Umbilical cord (tissue), 1 donor: ENCODE measurements at regions not wholly inside any gene's neighbourhood (a gene's known extent, or its start where the extent isn't known, plus 50 kb on each side); places are given as distances from the start of the nearest gene placed in this dataset.
"Not testable (repeated sequence)": the region's sequence is repeated elsewhere in the genome, so short reads cannot be mapped to it uniquely, and the experiment has no call there.

Experiments used
- DNase-seq: peaks from one replicate; pipeline ENCODE4 v3.0.0-alpha.2; 2015; ENCODE audit warnings: low spot score

DNA sequence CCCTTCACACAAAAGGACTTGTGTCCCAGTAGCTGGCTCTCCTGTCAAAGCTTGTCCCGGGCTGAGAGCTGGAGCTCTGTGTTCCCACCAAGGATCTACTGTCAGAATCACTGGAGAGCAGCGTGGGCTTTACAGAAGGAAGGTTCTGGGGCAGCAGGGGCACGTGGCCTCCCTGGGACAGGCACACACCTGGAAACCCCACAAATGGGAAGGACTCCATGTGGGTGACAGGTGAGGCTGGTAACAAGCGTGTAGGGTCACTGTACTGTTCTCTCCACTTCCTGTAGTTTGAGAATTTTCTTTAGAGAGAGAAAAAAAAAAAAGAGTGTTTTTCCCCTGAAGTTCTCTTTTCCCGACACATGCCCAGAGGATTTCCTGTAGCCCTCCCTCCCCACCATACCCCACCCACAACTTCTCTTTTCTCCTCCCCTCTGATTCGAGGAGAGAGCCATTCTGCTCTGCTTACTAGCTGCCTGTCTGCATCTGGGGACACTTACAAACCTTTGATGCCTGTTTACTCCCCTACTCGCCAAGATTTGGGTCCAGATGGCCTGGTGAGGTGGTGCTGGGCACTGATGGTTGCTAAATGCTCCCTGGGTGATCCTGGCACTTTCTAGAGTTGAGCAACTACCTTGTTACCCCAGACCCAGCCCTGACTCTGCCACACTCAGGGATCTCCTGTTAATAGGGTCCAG, 84.1 kb upstream of the SIRPA start:
- DNase-seq = peak; percentile 46

DNA sequence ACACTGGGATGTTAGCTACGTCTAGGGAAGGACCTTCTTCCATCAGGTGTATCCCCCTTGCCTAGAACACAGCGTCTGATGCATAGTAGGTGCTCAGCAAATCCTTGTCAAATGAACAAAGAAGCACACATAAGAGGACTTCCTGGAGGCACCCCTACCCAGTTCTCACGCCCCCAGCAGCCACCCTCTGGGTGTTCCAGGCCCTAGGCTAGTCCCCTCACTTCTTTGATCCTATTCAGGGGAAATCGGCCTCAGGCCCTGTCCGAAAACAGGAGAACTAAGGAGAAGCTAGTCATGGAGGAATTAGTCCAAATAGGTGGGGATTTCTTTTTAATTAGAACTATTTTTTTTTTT, 84.7 kb upstream of the SIRPA start:
- DNase-seq = no peak

DNA sequence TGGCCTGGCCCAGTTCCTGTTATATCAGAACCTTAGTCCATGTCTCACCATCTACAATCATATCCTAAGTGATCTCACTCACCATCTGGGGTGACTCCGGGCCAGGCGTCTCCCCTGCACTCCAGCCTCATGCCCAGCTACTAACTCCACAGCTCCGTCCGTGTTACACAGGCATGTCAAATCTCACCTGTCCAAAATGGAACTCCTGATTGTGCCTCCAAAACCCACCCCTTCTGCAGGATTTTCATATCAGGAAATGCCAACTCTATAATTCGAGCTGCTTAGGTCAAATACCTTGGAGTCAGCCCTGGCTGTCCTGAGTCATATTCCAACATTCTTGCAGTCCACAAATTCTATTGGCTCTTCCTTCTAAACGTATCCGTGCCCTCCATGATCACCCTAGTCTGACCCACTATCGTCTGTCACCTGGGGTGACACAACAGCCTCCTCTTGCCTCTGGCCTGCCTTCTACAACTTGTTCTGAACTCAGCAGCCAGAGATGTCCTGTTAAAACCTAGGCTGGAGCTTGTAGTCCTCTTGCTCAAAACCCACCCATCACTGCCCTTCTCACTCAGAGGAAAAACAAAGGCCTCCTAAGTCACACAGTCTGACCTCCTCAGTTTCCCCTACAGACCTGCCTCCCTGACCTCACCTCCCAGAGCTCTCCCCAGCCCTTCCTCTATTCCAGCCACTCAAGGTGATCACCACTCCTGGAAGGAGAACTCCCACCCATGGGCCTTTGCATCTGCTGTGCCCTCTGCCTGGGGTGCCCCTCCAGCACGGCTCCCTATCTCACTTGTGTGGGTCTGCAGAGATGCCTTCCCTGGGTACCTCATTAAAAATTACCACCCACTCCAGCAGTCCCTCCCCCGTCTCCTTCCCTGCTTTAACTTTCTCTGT, 85.3 kb upstream of the SIRPA start:
- no peak for DNase-seq

DNA sequence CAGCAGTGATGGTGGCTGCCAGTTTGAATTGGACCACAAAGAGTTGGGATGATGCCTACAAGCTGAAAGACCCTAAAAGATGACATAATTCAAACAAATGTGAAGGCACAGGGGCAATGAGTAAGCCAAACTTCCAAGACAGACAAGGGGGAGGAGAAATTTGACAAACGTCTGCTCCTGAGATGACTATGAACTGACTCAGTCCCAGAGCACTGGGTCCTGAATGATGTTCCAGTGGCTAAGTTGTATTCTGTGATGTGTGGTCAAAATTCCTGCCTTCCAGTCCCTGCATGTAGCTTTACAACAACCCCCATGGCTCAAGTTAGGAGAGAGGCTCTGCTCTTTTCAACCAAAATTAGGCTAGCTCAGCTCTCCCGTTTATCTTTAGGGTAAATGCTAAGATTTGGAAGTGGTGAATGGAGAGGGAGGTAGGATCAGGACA, 86.1 kb upstream of the SIRPA start:
- DNase-seq = no peak

DNA sequence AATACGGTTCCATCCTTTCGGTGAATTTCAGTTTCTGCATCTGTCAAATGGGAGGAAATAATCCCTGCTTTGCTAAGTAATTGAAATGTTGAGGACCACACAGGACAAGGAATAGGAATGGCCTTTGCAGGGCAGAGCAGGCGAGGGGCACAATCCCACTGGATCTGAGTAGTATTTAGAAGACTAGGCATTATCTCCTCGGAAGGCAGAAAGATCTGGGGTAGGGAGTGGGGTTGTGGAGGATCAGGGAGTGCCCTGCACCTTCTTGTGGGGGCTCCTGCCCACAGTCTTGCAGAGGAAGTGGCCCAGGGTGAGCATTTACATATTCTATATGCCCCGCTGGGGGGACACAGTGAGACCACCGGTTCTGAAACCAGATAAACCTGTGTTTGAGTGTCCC, 87.1 kb upstream of the SIRPA start:
- DNase-seq = no peak

DNA sequence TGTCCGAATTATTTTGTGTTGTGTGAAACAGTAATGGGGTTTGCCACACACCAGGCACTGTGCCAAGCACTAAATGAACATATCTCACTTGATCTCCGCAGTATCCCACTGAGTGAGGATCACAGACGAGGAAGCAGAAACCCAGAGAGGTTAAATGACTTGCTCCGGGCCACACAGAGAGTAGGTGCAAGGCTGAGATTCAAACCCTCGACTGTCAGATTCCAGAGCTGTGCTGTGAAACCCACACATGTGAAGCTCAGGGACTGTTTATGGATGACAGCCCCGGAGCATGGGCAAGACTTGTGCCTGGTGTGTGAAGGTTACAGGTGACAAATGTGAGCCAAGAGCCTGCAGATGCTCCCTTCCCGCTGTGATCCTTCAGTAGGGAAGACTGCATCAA, 87.8 kb upstream of the SIRPA start:
- no peak for DNase-seq

DNA sequence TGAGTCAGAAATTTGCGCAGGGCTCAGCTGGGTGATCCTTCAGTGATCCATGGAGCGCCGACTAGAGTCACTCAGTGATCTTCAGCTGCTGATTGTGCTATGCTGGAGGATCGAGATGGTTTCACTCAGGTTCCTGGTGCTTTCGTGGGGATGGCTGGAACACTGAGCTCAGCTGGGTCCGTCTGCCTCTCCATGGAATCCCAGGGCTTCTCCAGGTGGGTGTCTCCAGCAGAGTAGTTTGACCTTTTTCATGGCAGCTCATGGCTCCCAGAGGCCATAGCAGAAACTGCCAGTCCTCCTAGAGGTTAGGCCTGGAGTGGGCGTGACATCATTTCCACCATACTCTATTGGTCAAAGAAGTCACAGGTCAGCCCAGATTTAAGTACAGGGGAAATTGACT, 88.8 kb upstream of the SIRPA start:
- no peak for DNase-seq

DNA sequence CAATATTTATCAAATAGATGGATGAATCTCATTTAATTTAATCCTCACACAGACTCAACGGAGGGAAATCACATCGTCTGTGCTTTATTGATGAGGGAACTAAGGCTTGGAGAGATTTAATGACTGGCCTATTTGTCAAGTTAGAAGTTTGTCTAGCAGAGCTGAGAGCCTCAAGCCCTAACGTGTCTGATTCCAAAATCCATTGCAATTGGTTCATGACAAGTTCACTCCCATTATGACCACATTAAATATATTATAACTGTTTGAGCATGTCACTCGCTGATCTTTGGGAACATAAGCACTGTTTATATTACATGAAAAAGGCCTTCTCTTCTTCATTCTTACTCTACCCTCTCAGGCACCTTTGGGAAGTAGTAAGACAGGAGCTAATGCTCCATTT, 89.4 kb upstream of the SIRPA start:
- no peak for DNase-seq

DNA sequence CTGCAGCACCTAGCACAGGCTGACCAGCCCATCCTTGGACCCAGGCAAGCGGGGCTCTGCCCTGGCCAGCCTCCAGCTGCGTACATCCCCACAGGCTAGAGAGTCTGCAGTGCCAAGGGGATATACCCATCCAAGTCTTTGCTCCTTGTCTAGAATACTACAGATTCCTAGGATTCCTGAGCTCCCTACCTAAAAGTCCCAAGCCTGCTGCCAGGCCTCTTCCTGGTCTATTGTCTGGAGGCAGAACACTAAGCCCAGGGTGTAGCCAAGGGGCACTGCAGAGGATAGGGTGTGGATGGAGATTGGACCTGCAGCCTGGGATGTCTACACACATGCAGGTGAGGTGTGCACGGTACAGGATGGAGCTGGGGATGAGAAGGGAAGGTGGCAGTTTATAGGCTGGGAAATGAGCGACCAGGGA, 90.0 kb upstream of the SIRPA start:
- no peak for DNase-seq

DNA sequence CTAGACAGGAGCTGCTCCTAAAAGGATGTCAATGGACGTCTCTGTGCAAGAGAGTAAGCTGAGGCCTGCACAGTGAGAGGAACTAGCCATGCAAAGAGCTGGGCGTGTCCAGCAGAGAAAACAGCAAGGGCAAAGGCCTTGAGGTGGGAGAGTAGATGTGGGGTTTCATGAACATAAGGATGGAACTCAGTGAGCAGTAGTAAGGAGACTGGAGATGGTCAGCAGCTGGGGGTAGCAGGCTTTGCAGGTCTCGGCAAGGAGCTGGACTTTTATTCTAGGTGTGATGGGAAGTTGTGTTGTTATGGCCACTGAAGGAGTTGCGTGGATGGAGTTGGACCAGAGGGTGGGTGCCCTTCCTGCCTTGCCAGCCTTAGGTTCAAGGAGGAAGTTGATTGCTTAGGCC, 90.7 kb upstream of the SIRPA start:
- DNase-seq = no peak

DNA sequence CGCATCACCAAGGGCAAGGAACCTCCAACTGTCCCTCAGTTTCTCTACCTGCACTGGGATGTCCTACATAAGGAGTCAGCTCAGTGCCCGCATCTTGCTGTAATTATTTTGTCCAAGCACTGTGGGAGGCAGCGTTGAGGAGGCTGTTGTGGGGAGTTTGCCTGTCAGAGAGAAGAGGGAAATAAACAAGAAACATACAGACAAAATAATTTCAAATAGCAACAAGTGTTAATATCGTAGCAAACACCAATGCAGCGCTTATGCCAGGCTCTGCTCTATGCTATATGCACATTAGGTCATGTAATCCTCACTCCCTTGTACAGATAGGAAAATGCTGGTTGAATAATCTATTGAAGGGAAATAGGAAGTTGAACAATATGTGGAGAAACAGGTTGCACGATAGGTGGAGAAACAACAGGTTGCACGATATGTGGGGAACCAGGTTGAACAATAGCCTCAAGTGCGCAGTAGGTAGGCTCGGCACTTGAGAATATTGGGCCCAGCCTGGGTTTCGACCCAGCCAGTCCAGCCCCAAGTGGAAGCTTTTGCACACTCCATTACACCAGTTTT, 91.2 kb upstream of the SIRPA start:
- no peak for DNase-seq

DNA sequence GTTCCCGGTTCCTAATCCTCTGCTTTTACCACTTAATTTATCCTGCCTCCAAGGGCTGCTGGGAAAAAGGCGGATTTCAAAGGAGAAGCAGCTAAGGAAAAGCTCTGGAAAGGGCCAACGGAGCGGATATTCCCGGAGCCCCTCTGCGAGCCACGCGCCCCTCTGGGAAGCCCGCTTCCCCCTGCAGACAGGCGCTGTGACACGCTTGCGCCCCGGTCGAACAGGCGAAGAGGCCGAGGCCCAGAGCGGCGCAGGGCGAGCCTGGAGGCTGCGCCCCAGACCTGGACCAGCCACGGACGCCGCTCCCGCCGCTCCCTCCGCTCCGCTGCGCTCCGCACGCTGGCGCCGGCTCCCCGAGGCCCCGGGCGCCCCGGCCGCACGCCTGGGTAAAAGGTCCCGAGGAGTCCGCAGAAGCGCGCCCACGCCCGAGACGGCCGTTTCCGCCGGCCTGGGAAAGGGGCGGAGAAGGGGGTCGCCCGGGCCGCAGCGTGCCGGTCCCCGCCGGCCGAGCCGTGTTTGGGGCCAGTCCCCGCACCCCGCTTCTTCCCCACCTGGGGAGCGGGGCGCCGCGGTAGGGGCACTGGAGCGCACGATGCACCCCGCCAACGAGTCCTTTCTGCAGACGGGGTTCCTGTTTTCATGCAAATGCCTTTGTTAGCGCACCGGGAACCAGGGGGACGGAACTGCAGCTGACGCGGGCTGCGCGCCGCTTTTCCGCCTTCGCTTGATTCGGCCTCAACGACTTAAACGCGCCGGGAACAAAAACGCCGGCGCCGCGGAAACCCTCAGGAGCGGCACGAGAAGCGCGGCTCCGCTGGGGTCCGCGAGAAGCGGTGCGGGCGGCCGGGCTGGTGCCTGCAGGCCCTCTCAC, 91.9 kb upstream of the SIRPA start:
- DNase-seq = peak; percentile 70

DNA sequence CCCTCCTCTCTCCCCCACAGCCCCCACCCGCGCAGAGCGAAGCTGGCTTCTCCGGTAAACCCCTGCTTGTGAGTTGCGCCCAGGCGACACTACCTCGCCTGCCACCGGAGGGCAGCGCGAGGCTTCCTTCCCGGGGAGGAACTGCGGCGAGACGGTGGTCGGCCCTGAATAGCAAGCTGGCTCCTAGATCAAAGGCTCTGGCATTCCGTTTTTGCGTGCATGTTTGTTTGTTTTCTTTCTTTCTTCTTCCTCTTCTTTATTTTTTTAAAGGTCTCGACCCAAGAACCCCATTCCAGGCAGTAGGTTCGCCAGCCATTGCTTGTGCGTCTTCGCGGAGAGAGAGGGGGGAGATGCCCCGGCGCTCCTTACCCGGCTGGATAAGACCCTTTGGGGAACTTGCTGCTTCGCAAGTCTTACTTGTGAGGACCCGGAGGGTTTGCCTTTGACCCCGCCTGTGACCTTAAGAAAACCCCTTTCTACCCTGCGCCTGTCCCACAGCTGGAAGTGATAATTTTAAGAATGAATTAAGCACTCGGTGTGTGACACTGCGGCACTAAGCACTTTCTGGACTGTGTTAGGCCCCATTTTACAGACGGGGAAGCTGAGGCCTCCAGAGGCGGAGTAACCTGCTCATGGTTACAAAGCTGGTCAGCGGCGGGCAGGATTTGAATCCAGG, 92.7 kb upstream of the SIRPA start:
- DNase-seq = peak; percentile 68

DNA sequence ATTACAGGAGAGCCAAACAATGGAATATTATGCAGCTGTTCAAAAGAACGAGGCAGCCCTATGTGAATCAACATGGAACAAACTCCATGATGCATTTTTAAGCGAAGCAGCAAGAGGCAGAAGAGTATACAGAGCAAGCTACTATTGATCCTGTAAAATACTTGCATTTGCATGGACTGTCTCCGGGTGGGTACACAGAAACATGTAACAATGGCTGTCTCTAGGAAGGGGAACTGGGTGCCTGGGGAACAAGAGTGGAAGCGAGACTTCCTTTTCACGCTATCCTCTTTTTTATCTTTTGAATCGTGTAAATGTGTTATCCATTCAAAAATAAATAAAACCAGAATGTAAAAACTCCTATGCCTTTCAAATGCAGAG, 93.3 kb upstream of the SIRPA start:
- DNase-seq = no peak

DNA sequence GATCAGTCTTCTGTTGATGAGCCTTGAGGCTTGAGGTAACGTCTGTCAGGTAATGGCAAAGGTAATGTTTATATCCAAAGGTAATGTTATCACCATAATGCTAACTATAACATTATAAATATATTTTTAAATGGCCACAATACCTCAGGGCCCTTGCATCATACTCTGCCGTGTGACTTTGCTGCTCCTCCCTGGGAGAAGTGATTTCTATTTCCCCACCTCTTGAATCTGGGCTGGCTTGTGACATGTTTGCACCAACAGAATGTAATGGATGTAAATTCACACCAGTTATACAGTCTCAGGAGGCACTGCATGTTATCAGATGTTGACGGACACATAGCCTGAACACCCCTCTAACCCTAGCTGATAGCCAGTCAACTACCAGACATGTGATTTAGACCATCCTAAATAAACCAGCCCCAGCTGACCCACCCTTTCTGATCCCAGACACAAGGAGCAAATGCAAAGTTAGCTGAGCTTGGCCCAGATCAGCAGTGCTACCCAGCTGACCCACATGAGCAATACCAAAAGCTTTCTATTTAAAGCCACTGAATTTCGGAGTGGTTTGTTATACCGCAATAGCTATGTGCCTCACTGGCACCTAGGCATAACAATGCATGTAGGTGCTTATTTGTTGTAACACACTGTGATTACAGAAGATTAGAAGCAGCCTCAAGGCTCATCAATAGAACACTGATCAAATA, 93.8 kb upstream of the SIRPA start:
- DNase-seq = no peak

DNA sequence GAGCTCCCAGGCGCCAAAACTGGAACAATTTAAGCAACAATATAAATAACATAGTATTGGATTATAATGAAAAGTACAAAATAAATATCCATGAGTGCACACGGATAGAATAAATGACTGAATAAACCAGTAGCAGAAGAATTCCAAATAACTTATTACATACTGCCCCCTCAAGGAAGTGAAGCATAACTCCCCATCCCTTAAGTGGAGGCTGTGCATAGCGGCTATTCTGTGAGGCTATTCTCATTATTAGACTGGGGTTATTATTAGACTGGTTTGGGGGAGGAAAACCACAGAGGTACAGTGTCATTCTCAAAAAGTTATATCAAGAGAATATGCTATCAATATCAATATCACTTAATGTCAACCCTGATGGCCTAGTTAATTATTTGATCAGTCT, 94.4 kb upstream of the SIRPA start:
- no peak for DNase-seq

DNA sequence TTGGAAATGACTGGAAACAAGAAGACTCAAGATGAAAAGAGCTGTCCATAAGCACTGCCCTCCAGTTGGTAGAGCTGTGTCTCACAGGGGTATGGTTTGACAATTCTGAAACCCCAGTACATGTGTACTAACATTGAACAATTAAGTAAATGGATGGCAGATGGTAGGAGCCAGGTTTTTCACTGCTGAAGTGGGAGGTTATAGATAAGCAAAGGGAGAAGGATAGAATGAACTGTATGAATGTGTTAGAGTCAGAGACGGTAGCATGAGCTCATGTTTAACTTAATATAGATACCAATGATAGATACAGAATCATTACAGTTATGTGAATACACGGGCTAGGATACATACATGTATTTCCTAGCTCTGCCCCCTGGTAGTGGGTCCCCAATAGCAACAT, 95.0 kb upstream of the SIRPA start:
- no peak for DNase-seq

DNA sequence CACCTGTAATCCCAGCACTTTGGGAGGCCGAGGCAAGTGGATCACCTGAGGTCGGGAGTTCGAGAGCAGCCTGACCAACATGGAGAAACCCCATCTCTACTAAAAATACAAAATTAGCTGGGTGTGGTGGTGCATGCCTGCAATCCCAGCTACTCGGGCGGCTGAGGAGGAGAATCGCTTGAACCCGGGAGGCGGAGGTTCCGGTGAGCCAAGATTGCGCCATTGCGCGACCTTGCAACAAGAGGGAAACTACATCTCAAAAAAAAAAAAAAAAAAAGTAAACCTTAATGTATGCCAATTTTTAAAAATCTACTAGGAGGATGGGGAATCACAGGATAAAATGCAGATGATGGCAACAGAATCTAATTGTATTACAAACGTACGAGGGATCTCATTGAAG, 95.5 kb upstream of the SIRPA start:
- DNase-seq = not testable (repeated sequence)

DNA sequence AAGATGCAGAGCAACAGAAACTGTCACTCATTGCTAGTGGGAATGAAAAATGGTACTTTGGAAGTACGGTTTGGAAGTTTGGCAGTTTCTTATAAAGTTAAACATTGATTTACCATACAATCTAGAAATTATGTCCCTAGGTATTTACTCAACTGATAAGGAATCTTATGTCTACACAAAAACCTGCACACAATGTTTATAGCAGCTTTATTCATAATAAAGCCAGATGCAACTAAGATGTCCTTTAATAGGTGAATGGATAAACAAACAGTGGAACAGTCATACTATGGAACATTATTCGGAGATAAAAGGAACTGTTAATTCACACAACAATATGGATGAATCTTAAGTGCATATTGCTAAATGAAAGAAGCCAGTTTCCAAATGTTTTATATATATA, 96.2 kb upstream of the SIRPA start:
- DNase-seq = no peak

DNA sequence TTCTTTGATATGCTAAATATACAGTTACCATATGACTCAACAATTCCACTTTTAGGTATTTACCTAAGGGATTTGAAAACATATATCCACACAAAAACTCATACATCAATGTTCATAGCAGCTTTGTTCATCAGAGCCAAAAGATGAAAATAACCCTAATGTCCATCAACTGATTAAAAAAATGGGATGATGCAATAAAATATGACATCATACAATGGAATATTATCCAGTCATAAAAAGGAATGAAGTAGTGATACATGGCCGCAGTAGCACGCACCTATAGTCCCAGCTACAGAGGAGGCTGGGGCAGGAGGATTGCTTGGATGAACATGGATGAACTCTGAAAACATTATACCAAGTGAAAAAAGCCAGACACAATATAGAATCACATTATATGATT, 101.4 kb upstream of the SIRPA start:
- no peak for DNase-seq

DNA sequence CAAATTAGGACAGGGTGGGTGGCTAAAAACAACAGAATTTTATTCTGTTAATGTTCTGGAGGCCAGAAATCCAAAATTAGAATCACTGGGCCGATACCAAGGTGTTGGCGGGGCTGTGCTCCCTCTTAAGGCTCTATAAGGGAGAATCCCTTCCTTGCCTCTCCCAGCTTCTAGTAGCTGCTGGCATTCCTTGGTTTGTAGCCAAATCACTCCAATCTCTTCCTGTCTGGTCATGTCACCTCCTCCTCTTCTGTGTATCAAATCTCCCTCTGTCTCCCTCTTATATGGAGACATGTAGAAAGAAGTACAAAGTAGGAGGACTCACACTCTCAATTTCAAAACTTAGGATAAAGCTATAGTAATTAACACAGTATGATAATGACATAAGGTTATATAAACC, 102.9 kb upstream of the SIRPA start:
- DNase-seq = no peak
